Panc1 (cell line): ENCODE measurements at regions not wholly inside any gene's neighbourhood (a gene's known extent, or its start where the extent isn't known, plus 50 kb on each side); places are given as distances from the start of the nearest gene placed in this dataset.

Experiments used
- ATAC-seq: fragments of 200-7000 bp; cut with Tn5 transposase; 2 replicates; pipeline ENCODE4 v1.9.1; 2020; ENCODE audit warnings: mild to moderate bottlenecking, moderate library complexity
- BruUV-seq: library from RNA; stranded (reverse); fragments of 400-500 nt; replicated peaks from 2 replicates; lab custom pipeline; 2021; lab: Mats Ljungman, UMichigan
- CTCF ChIA-PET: fragments of 300-600 bp; sonication (Branson Sonifier 250); formaldehyde crosslinking; loops from one replicate; lab custom pipeline; 2022; ENCODE audit warnings: antibody characterized with exemption; lab: Charles Lee
- POLR2A ChIA-PET: fragments of 300-600 bp; sonication (Branson Sonifier 250); formaldehyde crosslinking; loops from one replicate; lab custom pipeline; 2022; ENCODE audit warnings: antibody characterized with exemption; lab: Charles Lee
- DNase-seq: peaks from one replicate; pipeline ENCODE4 v3.0.0-alpha.2; 2010; ENCODE audit warnings: low read depth, low spot score
- H3K27ac ChIP-seq: 2 replicates; pipeline ENCODE4 v1.5.1; 2011; ENCODE audit warnings: mild to moderate bottlenecking, low read length, inconsistent platforms
- H3K27me3 ChIP-seq: fragments of 200-500 bp; sonication (Bioruptor generic); 2 replicates; pipeline ENCODE4 v1.6.0; 2014; ENCODE audit warnings: low read length, inconsistent platforms; ENCODE audit not compliant: control insufficient read depth, insufficient read depth
- H3K36me3 ChIP-seq: fragments of 200-500 bp; sonication (Bioruptor generic); 2 replicates; pipeline ENCODE4 v1.5.1; 2014; ENCODE audit warnings: inconsistent platforms, mild to moderate bottlenecking, low read length, moderate library complexity; ENCODE audit not compliant: control insufficient read depth, insufficient read depth
- H3K4me1 ChIP-seq: 2 replicates; pipeline ENCODE4 v1.5.1; 2011; ENCODE audit warnings: inconsistent platforms, mild to moderate bottlenecking, low read length, moderate library complexity; ENCODE audit not compliant: control insufficient read depth, insufficient read depth
- H3K4me3 ChIP-seq, 2 experiments: 2 replicates each; pipeline ENCODE4 v1.5.1; 2011 to 2012; ENCODE audit warnings: low read depth in 2 of 2, low read length in 2 of 2, mild to moderate bottlenecking in 2 of 2, inconsistent platforms in 1 of 2, moderate library complexity in 1 of 2
- H3K9me3 ChIP-seq: fragments of 200-500 bp; sonication (Bioruptor generic); 2 replicates; pipeline ENCODE4 v1.5.1; 2014; ENCODE audit warnings: low read depth, mild to moderate bottlenecking, inconsistent platforms, low read length, moderate library complexity; ENCODE audit not compliant: control insufficient read depth, insufficient read depth
- CTCF ChIP-seq: fragments of 450-650 bp; IDR thresholded peaks from 2 replicates; pipeline ENCODE4 v1.5.1; 2017; ENCODE audit warnings: mild to moderate bottlenecking
- POLR2AphosphoS5 ChIP-seq: IDR thresholded peaks from 2 replicates; pipeline ENCODE4 v1.6.1; 2012; ENCODE audit warnings: mild to moderate bottlenecking, low read depth, low read length, moderate library complexity
- REST ChIP-seq, 2 experiments: IDR thresholded peaks; 2 replicates each; pipeline ENCODE4 v1.6.1; 2011 to 2012; ENCODE audit warnings: low read depth in 2 of 2, control low read depth in 1 of 2, low read length in 1 of 2, mild to moderate bottlenecking in 1 of 2, moderate library complexity in 1 of 2; ENCODE audit not compliant: insufficient read depth in 1 of 2
- SIN3A ChIP-seq: IDR thresholded peaks from 2 replicates; pipeline ENCODE4 v1.6.1; 2012; ENCODE audit warnings: low read depth, mild to moderate bottlenecking, low read length, moderate library complexity, borderline replicate concordance; ENCODE audit not compliant: insufficient read depth
- TCF7L2 ChIP-seq: IDR thresholded peaks from 2 replicates; pipeline ENCODE4 v1.6.1; 2011; ENCODE audit warnings: mild to moderate bottlenecking, low read depth, low read length, inconsistent platforms
- in situ Hi-C: cut with HindIII; loops from 2 replicates; pipeline ENCODE4 v1.10.0; 2016; ENCODE audit warnings: low sequenced_read_pairs, low pct_unique_long_range_greater_than_20kb
- intact Hi-C: fragments of 100-400 bp; cut with micrococcal nuclease; formaldehyde crosslinking; loops from one replicate; pipeline ENCODE4 v1.10.0; 2022; ENCODE audit not compliant: unreplicated experiment

- in situ Hi-C loops, result no loop called here
- POLR2A ChIA-PET, result no interaction called here
- no peak overlapping the region for H3K27ac ChIP-seq
- no peaks in the 10 kb centered on the region for H3K9me3 ChIP-seq
- no peaks in the 10 kb centered on the region for H3K4me1 ChIP-seq
- DNase-seq (no peak), ATAC-seq (no peak)
- H3K36me3 ChIP-seq, result no peaks in the 10 kb centered on the region
- TF ChIP-seq POLR2AphosphoS5 (no peak), REST (IDR thresholded peaks at IDR 0.05; ENCODE audit: insufficient read depth in 1 of 2, low read depth in 2 of 2, low read length in 1 of 2) (no peak), TCF7L2 (no peak), SIN3A (no peak), CTCF (no peak)
- no peaks in the 10 kb centered on the region for H3K27me3 ChIP-seq
- intact Hi-C loops, result no loop called here
- BruUV-seq, result no TSS peak
- CTCF ChIA-PET, result no interaction called here
- H3K4me3 ChIP-seq, result no peak overlapping the region
These were observed 187.6 kb upstream of the C14orf180 start for GRCh38 chr14:104392001-104392395.

- ATAC-seq (no peak), DNase-seq (no peak)
- Histone ChIP-seq H3K36me3 (no peaks in the 10 kb centered on the region), H3K27me3 (no peaks in the 10 kb centered on the region), H3K4me1 (no peaks in the 10 kb centered on the region), H3K4me3 (no peak overlapping the region), H3K27ac (no peak overlapping the region), H3K9me3 (no peaks in the 10 kb centered on the region)
- POLR2A ChIA-PET, result interaction anchor here (0.5 kb wide), 1 partner anchor 482 kb away, joined by 4 read pairs; no protein-coding TSS in a partner anchor
- TF ChIP-seq SIN3A (no peak), REST (IDR thresholded peaks at IDR 0.05; ENCODE audit: insufficient read depth in 1 of 2, low read depth in 2 of 2, low read length in 1 of 2) (no peak), POLR2AphosphoS5 (no peak)
- BruUV-seq, result no TSS peak
- in situ Hi-C loops, result no loop called here
- intact Hi-C loops, result no loop called here
- CTCF ChIA-PET, result no interaction called here
These were observed 187.0 kb upstream of the C14orf180 start for GRCh38 chr14:104392396-104393198.
